GM23248 (cell line): ENCODE measurements at regions not wholly inside any gene's neighbourhood (a gene's known extent, or its start where the extent isn't known, plus 50 kb on each side); places are given as distances from the start of the nearest gene placed in this dataset.

Source experiments
- DNase-seq: peaks from one replicate; pipeline ENCODE4 v3.0.0-alpha.2; 2015
- H2AFZ ChIP-seq: fragments of 200-600 bp; sonication (generic); 2 replicates; pipeline ENCODE4 v1.6.1; 2016; ENCODE audit warnings: antibody characterized with exemption
- H3F3A ChIP-seq: fragments of 200-600 bp; sonication (generic); 2 replicates; pipeline ENCODE4 v1.6.1; 2016; ENCODE audit warnings: mild to moderate bottlenecking, antibody characterized with exemption, mixed run types; ENCODE audit not compliant: insufficient read depth
- H3K27ac ChIP-seq: fragments of 200-600 bp; sonication (generic); 2 replicates; pipeline ENCODE4 v1.5.1; 2016; ENCODE audit warnings: mild to moderate bottlenecking
- H3K27me3 ChIP-seq: fragments of 200-600 bp; sonication (generic); replicated peaks from 2 replicates; pipeline ENCODE4 v1.6.1; 2016; ENCODE audit warnings: mild to moderate bottlenecking; ENCODE audit not compliant: insufficient read depth
- H3K36me3 ChIP-seq: fragments of 200-600 bp; sonication (generic); 2 replicates; pipeline ENCODE4 v1.6.1; 2016; ENCODE audit warnings: low read depth, mild to moderate bottlenecking
- H3K4me1 ChIP-seq: fragments of 200-600 bp; sonication (generic); 2 replicates; pipeline ENCODE4 v1.6.1; 2016; ENCODE audit warnings: mild to moderate bottlenecking; ENCODE audit not compliant: insufficient read depth
- H3K4me2 ChIP-seq: fragments of 200-600 bp; sonication (generic); one replicate; pipeline ENCODE4 v1.6.1; 2016; ENCODE audit warnings: mild to moderate bottlenecking; ENCODE audit not compliant: unreplicated experiment
- H3K4me3 ChIP-seq: fragments of 200-600 bp; sonication (generic); 2 replicates; pipeline ENCODE4 v1.5.1; 2016; ENCODE audit warnings: mild to moderate bottlenecking
- H3K79me2 ChIP-seq: fragments of 200-600 bp; sonication (generic); 2 replicates; pipeline ENCODE4 v1.6.1; 2016; ENCODE audit warnings: mild to moderate bottlenecking; ENCODE audit not compliant: insufficient read depth
- H3K9ac ChIP-seq: fragments of 200-600 bp; sonication (generic); 2 replicates; pipeline ENCODE4 v1.6.1; 2016; ENCODE audit warnings: mild to moderate bottlenecking
- H3K9me2 ChIP-seq: fragments of 200-600 bp; sonication (generic); 2 replicates; pipeline ENCODE4 v1.6.1; 2016; ENCODE audit warnings: mixed run types, mild to moderate bottlenecking, moderate library complexity; ENCODE audit not compliant: insufficient read depth
- H3K9me3 ChIP-seq: fragments of 200-600 bp; sonication (generic); one replicate; pipeline ENCODE4 v1.6.1; 2017; ENCODE audit warnings: low read depth
- H4K20me1 ChIP-seq: fragments of 200-600 bp; sonication (generic); 2 replicates; pipeline ENCODE4 v1.6.0; 2016; ENCODE audit not compliant: insufficient read depth
- EZH2 ChIP-seq: fragments of 200-600 bp; sonication (generic); IDR thresholded peaks from 2 replicates; pipeline ENCODE4 v1.6.1; 2018; ENCODE audit warnings: antibody characterized with exemption, mild to moderate bottlenecking; ENCODE audit not compliant: insufficient read depth, poor library complexity, severe bottlenecking
- EZH2phosphoT487 ChIP-seq: fragments of 200-600 bp; sonication (generic); IDR thresholded peaks from 2 replicates; pipeline ENCODE4 v1.6.1; 2018; ENCODE audit warnings: antibody characterized with exemption, moderate library complexity, mild to moderate bottlenecking, low read depth; ENCODE audit not compliant: insufficient read depth
- WGBS, 2 experiments: methylation state at CpG; one replicate each; pipeline ENCODE4 v1.1.6; 2015 to 2017; ENCODE audit warnings: low lambda C conversion rate in 2 of 2, low coverage in 1 of 2; ENCODE audit errors: missing lambda C conversion rate in 2 of 2; 5-methylcytosine and 5-hydroxymethylcytosine counted together
- in situ Hi-C: fragments of 300-500 bp; cut with MboI; formaldehyde crosslinking; loops from 2 replicates; pipeline ENCODE4 v1.15.0; 2020

DNA sequence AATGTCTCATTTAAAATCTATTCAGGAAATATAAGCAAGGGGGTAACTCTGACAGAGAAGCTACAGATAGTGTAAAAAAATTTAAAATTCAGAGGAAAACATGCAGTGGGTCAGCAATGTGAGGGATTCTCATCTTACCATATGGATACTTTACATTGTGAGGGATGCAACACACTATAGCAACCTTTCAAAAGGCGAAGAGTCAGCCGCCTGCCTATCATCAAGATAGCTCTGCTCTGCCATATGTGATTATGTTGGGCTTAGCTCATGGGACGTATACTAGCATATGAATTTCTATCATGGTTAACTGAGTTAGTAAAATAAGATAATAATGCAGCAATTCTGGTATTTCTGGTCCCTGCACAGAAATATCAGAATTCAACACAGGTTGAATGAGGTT, 130.9 kb downstream of the MAP3K7 start:
- H3K9ac ChIP-seq: no peak overlapping the region
- no peaks in the 10 kb centered on the region for H3K36me3 ChIP-seq
- no peaks in the 10 kb centered on the region for H3K79me2 ChIP-seq
- TF ChIP-seq EZH2phosphoT487 (no peak), EZH2 (no peak)
- H3K27me3 ChIP-seq: peaks cover 3% of the 10 kb centered on the region; the same call in 1 of the 2 replicates
- 65 to 71% methylated on average over 3 of the region's 3 CpGs for WGBS, 2 experiments
- H3K4me3 ChIP-seq: no peak overlapping the region
- no peak overlapping the region for H3K4me2 ChIP-seq
- no peaks in the 10 kb centered on the region for H3K9me3 ChIP-seq
- in situ Hi-C loops: no loop called here
- no peaks in the 10 kb centered on the region for H3K4me1 ChIP-seq
- no peak overlapping the region for H3K27ac ChIP-seq
- H4K20me1 ChIP-seq: no peaks in the 10 kb centered on the region
- DNase-seq: no peak
- no peak overlapping the region for H2AFZ ChIP-seq
- no peaks in the 10 kb centered on the region for H3F3A ChIP-seq
- no peaks in the 10 kb centered on the region for H3K9me2 ChIP-seq

DNA sequence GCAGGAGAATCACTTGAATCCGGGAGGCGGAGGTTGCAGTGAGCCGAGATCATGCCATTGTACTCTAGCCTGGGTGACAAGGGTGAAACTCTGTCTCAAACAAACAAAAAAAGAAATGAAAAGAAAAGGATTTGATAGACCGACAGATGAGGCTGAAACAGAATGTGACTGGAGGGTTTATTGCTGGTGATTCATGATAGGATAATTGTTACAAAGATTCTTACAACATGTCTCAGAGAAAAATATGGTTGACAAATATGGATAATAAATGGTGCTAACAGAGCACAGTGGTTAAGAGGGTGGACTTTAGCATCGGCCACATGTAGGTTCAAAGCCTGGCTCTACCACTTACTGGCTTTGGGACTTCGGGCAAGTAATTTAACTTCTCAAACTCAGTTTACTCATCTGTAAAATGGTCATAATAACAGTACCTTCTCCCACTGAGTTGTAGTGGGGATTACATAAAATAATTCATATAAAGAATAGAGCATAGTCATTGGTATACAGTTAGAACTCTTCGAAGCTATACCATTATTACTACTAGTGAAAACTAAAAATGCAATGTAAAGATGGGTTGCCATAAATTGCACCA, 131.9 kb downstream of the MAP3K7 start:
- Histone ChIP-seq H3K4me3 (no peak overlapping the region), H2AFZ (no peak overlapping the region), H3K9me2 (no peaks in the 10 kb centered on the region), H3K27me3 (peaks cover 3% of the 10 kb centered on the region; the same call in 1 of the 2 replicates), H3K9ac (no peak overlapping the region), H3K4me2 (no peak overlapping the region), H3F3A (no peaks in the 10 kb centered on the region), H4K20me1 (no peaks in the 10 kb centered on the region), H3K36me3 (no peaks in the 10 kb centered on the region), H3K27ac (no peak overlapping the region), H3K9me3 (no peaks in the 10 kb centered on the region), H3K79me2 (no peaks in the 10 kb centered on the region), H3K4me1 (no peaks in the 10 kb centered on the region)
- no peak for DNase-seq
- no peak for TF ChIP-seq EZH2phosphoT487
- in situ Hi-C loops: no loop called here
- WGBS, 2 experiments: 67 to 74% methylated on average over 7 of the region's 7 CpGs

DNA sequence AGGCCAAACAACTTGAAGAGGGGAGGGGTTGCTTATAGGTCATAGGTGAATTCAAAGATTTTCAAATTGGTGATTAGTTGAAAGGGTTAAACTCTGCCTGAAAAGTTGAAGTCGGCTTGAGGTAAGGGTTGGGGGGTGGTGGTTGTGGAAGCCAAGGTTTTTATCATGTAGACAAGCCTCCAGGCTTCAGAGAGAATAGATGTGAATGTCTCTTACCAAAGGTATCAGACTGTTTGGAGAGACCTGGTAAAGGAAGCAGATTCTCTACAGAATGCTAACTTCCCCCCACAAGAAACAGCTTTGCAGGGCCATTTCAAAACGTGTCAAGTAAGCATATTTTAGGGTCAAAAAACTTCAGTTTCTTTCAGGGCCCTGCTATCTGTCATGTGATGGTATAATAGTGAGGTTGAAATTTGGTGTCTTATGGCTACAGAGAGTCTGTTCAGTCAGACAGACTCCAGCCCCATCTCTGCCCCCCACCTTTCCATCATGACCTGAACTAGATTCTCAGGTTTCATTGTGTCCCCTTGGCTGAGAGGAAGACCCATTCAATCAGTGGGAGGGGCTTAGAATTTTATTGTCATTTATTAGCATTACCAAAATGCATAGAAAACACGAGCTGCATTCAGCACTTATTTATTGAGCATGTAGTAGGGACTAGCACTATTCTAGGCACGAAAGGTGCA, 136.5 kb downstream of the MAP3K7 start:
- Histone ChIP-seq H3K27ac (no peak overlapping the region), H3K9me2 (no peaks in the 10 kb centered on the region), H3K9ac (no peak overlapping the region), H3K4me2 (no peak overlapping the region), H2AFZ (no peak overlapping the region), H3K9me3 (no peaks in the 10 kb centered on the region), H3K4me3 (no peak overlapping the region), H3K79me2 (no peaks in the 10 kb centered on the region), H3K36me3 (no peaks in the 10 kb centered on the region), H3K27me3 (peaks cover 4% of the 10 kb centered on the region), H4K20me1 (no peaks in the 10 kb centered on the region), H3K4me1 (no peaks in the 10 kb centered on the region), H3F3A (no peaks in the 10 kb centered on the region)
- in situ Hi-C loops: no loop called here
- DNase-seq: no peak
- no peak for TF ChIP-seq EZH2
- TF ChIP-seq EZH2phosphoT487: no peak
- 13 to 21% methylated on average over 4 of the region's 4 CpGs for WGBS, 2 experiments

DNA sequence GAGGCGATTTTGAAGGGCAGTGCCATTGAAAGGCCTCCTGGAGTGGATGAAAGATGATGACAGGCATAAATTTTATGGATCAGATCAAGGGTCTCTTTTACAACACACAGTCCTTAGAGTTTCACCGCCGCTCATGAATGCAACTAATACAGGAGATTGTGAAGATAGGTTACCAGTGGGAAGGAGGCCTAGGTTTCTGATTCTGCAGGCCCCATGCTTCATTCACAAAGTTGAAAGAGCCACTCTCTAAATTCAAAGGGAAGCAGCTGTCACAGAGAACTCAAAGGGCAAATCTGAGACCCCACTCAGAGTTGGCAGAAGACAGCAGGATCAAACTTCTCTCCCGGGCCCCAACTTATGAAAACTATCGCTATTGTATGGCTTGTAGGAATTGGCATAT, 137.6 kb downstream of the MAP3K7 start:
- H3K9me3 ChIP-seq: no peaks in the 10 kb centered on the region
- H2AFZ ChIP-seq: no peak overlapping the region
- DNase-seq: no peak
- H3K4me2 ChIP-seq: no peak overlapping the region
- H3K27me3 ChIP-seq: peaks cover 6% of the 10 kb centered on the region
- no peak overlapping the region for H3K4me3 ChIP-seq
- no peak overlapping the region for H3K27ac ChIP-seq
- H3K9ac ChIP-seq: no peak overlapping the region
- H3F3A ChIP-seq: no peaks in the 10 kb centered on the region
- H3K9me2 ChIP-seq: no peaks in the 10 kb centered on the region
- no peaks in the 10 kb centered on the region for H3K36me3 ChIP-seq
- no peaks in the 10 kb centered on the region for H4K20me1 ChIP-seq
- no peaks in the 10 kb centered on the region for H3K4me1 ChIP-seq
- in situ Hi-C loops: no loop called here
- 66 to 67% methylated on average over 5 of the region's 5 CpGs for WGBS, 2 experiments
- no peaks in the 10 kb centered on the region for H3K79me2 ChIP-seq
- TF ChIP-seq EZH2phosphoT487: no peak
- TF ChIP-seq EZH2: no peak

DNA sequence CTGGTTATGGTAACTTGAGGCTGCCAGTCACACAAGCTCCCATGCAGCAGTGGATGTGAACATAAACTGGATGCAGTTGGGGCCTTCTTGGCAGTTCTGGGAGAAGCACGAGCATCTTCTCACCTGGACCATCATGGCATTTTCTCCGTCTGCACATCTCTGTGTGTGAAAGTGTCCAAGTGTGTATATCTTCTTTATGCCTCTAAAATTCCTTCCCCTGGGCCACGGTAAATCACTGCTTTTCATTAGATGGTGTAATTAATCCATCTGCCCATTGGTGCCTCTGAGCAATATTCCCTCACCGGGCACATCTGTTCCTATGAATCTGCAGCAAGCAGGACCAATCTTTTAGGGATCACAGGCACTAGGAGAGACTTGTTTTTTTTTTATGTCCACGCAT, 138.0 kb downstream of the MAP3K7 start:
- Histone ChIP-seq H3F3A (no peaks in the 10 kb centered on the region), H3K79me2 (no peaks in the 10 kb centered on the region), H2AFZ (no peak overlapping the region), H3K27me3 (peaks cover 10% of the 10 kb centered on the region), H3K9me2 (no peaks in the 10 kb centered on the region), H3K36me3 (no peaks in the 10 kb centered on the region), H3K27ac (no peak overlapping the region), H3K9ac (no peak overlapping the region), H3K4me2 (no peak overlapping the region), H3K4me3 (no peak overlapping the region), H4K20me1 (no peaks in the 10 kb centered on the region), H3K4me1 (no peaks in the 10 kb centered on the region), H3K9me3 (no peaks in the 10 kb centered on the region)
- no peak for DNase-seq
- in situ Hi-C loops: no loop called here
- 49 to 53% methylated on average over 5 of the region's 5 CpGs for whole genome bisulfite sequencing, 2 experiments
- TF ChIP-seq EZH2 (no peak), EZH2phosphoT487 (no peak)
